Brain microvascular endothelial cell (primary cell): ENCODE measurements at regions not wholly inside any gene's neighbourhood (a gene's known extent, or its start where the extent isn't known, plus 50 kb on each side); places are given as distances from the start of the nearest gene placed in this dataset.

ENCODE experiments used
- DNase-seq: peaks from one replicate; pipeline ENCODE4 v3.0.0-alpha.2; 2020
- H3K27ac ChIP-seq: fragments of 250-450 bp; sonication (Bioruptor Pico); 2 replicates; pipeline ENCODE4 v1.5.1; 2020; ENCODE audit warnings: mild to moderate bottlenecking, moderate library complexity
- H3K27me3 ChIP-seq: fragments of 250-450 bp; sonication (Bioruptor Pico); replicated peaks from 2 replicates; pipeline ENCODE4 v1.5.1; 2020; ENCODE audit warnings: mild to moderate bottlenecking
- H3K36me3 ChIP-seq: fragments of 250-450 bp; sonication (Bioruptor Pico); replicated peaks from 2 replicates; pipeline ENCODE4 v1.5.1; 2020; ENCODE audit warnings: mild to moderate bottlenecking
- H3K4me3 ChIP-seq: 2 replicates; pipeline ENCODE4 v1.5.1; 2011; ENCODE audit warnings: low read depth, mild to moderate bottlenecking, control low read depth, low read length, moderate library complexity
- CTCF ChIP-seq: IDR thresholded peaks from 2 replicates; pipeline ENCODE4 v1.5.1; 2011; ENCODE audit warnings: low read depth, mild to moderate bottlenecking, moderate library complexity, low read length, control low read depth, inconsistent platforms; ENCODE audit errors: missing control alignments
- in situ Hi-C: cut with HindIII; loops from 2 replicates; pipeline ENCODE4 v1.10.0; 2017; ENCODE audit warnings: low sequenced_read_pairs, low pct_ligation_motif_present

- H3K27ac ChIP-seq = no peak overlapping the region
- H3K36me3 ChIP-seq = no peaks in the 10 kb centered on the region
- TF ChIP-seq CTCF = no peak
Observed at GRCh38 chr12:98113548-98113947, 401.8 kb upstream of the TMPO start.

GRCh38 chr12:98121963-98122362, 393.4 kb upstream of the TMPO start:
- Histone ChIP-seq H3K27ac (no peak overlapping the region), H3K27me3 (no peaks in the 10 kb centered on the region), H3K36me3 (no peaks in the 10 kb centered on the region), H3K4me3 (no peak overlapping the region)
- no peak for DNase-seq
- in situ Hi-C loops = no loop called here
- no peak for TF ChIP-seq CTCF

More at GRCh38 chr12:98113548-98113947, 401.8 kb upstream of the TMPO start:
- in situ Hi-C loops = no loop called here
- Histone ChIP-seq H3K4me3 (no peak overlapping the region), H3K27me3 (no peaks in the 10 kb centered on the region)
- DNase-seq = no peak

GRCh38 chr12:98123021-98123461, 392.3 kb upstream of the TMPO start:
- no peak overlapping the region for H3K27ac ChIP-seq
- DNase-seq = no peak
- TF ChIP-seq CTCF = no peak
- no peaks in the 10 kb centered on the region for H3K27me3 ChIP-seq
- in situ Hi-C loops = no loop called here
- no peak overlapping the region for H3K4me3 ChIP-seq
- H3K36me3 ChIP-seq = no peaks in the 10 kb centered on the region

GRCh38 chr12:98126637-98127335, 388.6 kb upstream of the TMPO start:
- in situ Hi-C loops = no loop called here
- Histone ChIP-seq H3K36me3 (no peaks in the 10 kb centered on the region), H3K4me3 (no peak overlapping the region), H3K27ac (no peak overlapping the region), H3K27me3 (no peaks in the 10 kb centered on the region)
- TF ChIP-seq CTCF = no peak
- no peak for DNase-seq

- Histone ChIP-seq H3K4me3 (no peak overlapping the region), H3K36me3 (no peaks in the 10 kb centered on the region), H3K27me3 (no peaks in the 10 kb centered on the region), H3K27ac (no peak overlapping the region)
- no peak for DNase-seq
- TF ChIP-seq CTCF = no peak
- in situ Hi-C loops = no loop called here
Observed at GRCh38 chr12:98127336-98127679, 388.1 kb upstream of the TMPO start.

GRCh38 chr12:98127854-98128253, 387.5 kb upstream of the TMPO start:
- no peak overlapping the region for H3K27ac ChIP-seq
- in situ Hi-C loops = no loop called here
- DNase-seq = no peak
- no peaks in the 10 kb centered on the region for H3K27me3 ChIP-seq
- H3K4me3 ChIP-seq = no peak overlapping the region
- no peaks in the 10 kb centered on the region for H3K36me3 ChIP-seq
- no peak for TF ChIP-seq CTCF
